GM18508 (cell line): ENCODE measurements at regions not wholly inside any gene's neighbourhood (a gene's known extent, or its start where the extent isn't known, plus 50 kb on each side); places are given as distances from the start of the nearest gene placed in this dataset.
"Not testable (repeated sequence)": the region's sequence is repeated elsewhere in the genome, so short reads cannot be mapped to it uniquely, and the experiment has no call there.

Experiments used
- ATAC-seq: cut with Tn5 transposase; IDR thresholded peaks from one replicate; pipeline ENCODE4 v1.9.1; 2021; ENCODE audit warnings: moderate number of reproducible peaks; ENCODE audit not compliant: insufficient read depth, unreplicated experiment

GRCh38 chr2:77720115-77720514 is 197.9 kb upstream of the LRRTM4 start:
- no peak for ATAC-seq

GRCh38 chr2:77721593-77721992 is 199.4 kb upstream of the LRRTM4 start:
- ATAC-seq, result no peak

GRCh38 chr2:77725045-77725444 is 202.9 kb upstream of the LRRTM4 start:
- no peak for ATAC-seq

- not testable (repeated sequence) for ATAC-seq
Observed at GRCh38 chr2:77734662-77735340, 212.6 kb upstream of the LRRTM4 start.

GRCh38 chr2:77737236-77737635 is 215.1 kb upstream of the LRRTM4 start:
- no peak for ATAC-seq

- ATAC-seq, result no peak
Observed at GRCh38 chr2:77746780-77747179, 224.6 kb upstream of the LRRTM4 start.

- ATAC-seq, result not testable (repeated sequence)
Observed at GRCh38 chr2:77753710-77754345, 231.7 kb upstream of the LRRTM4 start.

GRCh38 chr2:77767388-77768076 is 245.4 kb upstream of the LRRTM4 start:
- no peak for ATAC-seq

- no peak for ATAC-seq
Observed at GRCh38 chr2:77768508-77768907, 246.3 kb upstream of the LRRTM4 start.

GRCh38 chr2:77778917-77779316 is 256.7 kb upstream of the LRRTM4 start:
- no peak for ATAC-seq

- not testable (repeated sequence) for ATAC-seq
Observed at GRCh38 chr2:77793500-77793899, 271.3 kb upstream of the LRRTM4 start.

GRCh38 chr2:77796397-77796796 is 274.2 kb upstream of the LRRTM4 start:
- ATAC-seq, result no peak

- no peak for ATAC-seq
Observed at GRCh38 chr2:77797088-77797487, 274.9 kb upstream of the LRRTM4 start.

- ATAC-seq, result no peak
Observed at GRCh38 chr2:77800410-77800809, 278.2 kb upstream of the LRRTM4 start.

- no peak for ATAC-seq
Observed at GRCh38 chr2:77807531-77808215, 285.5 kb upstream of the LRRTM4 start.

GRCh38 chr2:77808599-77808998 is 286.4 kb upstream of the LRRTM4 start:
- no peak for ATAC-seq

- no peak for ATAC-seq
Observed at GRCh38 chr2:77813599-77813998, 291.4 kb upstream of the LRRTM4 start.

- ATAC-seq, result no peak
Observed at GRCh38 chr2:77816618-77817017, 294.4 kb upstream of the LRRTM4 start.

- ATAC-seq, result no peak
Observed at GRCh38 chr2:77818186-77818585, 296.0 kb upstream of the LRRTM4 start.

- ATAC-seq, result no peak
Observed at GRCh38 chr2:77823028-77823427, 300.9 kb upstream of the LRRTM4 start.

GRCh38 chr2:77831060-77831459 is 308.9 kb upstream of the LRRTM4 start:
- ATAC-seq, result no peak
